B cell (primary cell): ENCODE measurements at regions not wholly inside any gene's neighbourhood (a gene's known extent, or its start where the extent isn't known, plus 50 kb on each side); places are given as distances from the start of the nearest gene placed in this dataset.

Experiments used
- ATAC-seq: fragments of 200-7000 bp; cut with Tn5 transposase; one replicate; pipeline ENCODE4 v1.10.0; 2021; ENCODE audit warnings: low read depth, mild to moderate bottlenecking, moderate number of reproducible peaks, moderate library complexity
- CTCF ChIA-PET: fragments of 350-600 bp; sonication (Branson Sonifier 250); formaldehyde crosslinking; loops from one replicate; lab custom pipeline; 2021; ENCODE audit warnings: antibody characterized with exemption, inconsistent platforms; lab: Charles Lee
- POLR2A ChIA-PET: fragments of 350-600 bp; sonication (Branson Sonifier 250); formaldehyde crosslinking; loops from one replicate; lab custom pipeline; 2021; ENCODE audit warnings: antibody characterized with exemption; lab: Charles Lee
- DNase-seq: peaks from one replicate; pipeline ENCODE4 v3.0.0; 2013
- H2AFZ ChIP-seq: 2 replicates; pipeline ENCODE4 v1.6.1; 2012; ENCODE audit warnings: mild to moderate bottlenecking, low read depth, low read length; ENCODE audit not compliant: insufficient read depth, poor library complexity, severe bottlenecking
- H3K27ac ChIP-seq, 2 donors: 1 replicate in 1 of 2; 2 replicates in 1 of 2; pipeline ENCODE4 v1.5.1; 2012 to 2013; ENCODE audit warnings: low read length in 2 of 2, mild to moderate bottlenecking in 2 of 2, moderate library complexity in 1 of 2
- H3K27me3 ChIP-seq, 4 experiments: fragments of 200-600 bp in 1 of 4; sonication (generic) in 1 of 4; replicated peaks in 1 of 4; 1 replicate in 2 of 4; 2 replicates in 2 of 4; pipeline versions ENCODE4 v1.6.1 to v1.7.0; 2013 to 2016; ENCODE audit warnings: low read length in 3 of 4, mild to moderate bottlenecking in 2 of 4, mixed read lengths in 1 of 4, moderate library complexity in 1 of 4; ENCODE audit not compliant: insufficient read depth in 4 of 4, control insufficient read depth in 3 of 4; ENCODE audit errors: control extremely low read depth in 1 of 4
- H3K36me3 ChIP-seq, 2 experiments: replicated peaks in 1 of 2; 1 replicate in 1 of 2; 2 replicates in 1 of 2; pipeline versions ENCODE4 v1.6.1 to v1.7.1; 2013; ENCODE audit warnings: low read length in 1 of 2; ENCODE audit not compliant: insufficient read depth in 2 of 2, control insufficient read depth in 1 of 2; ENCODE audit errors: control extremely low read depth in 1 of 2, extremely low read depth in 1 of 2
- H3K4me1 ChIP-seq, 2 donors: fragments of 200-600 bp in 1 of 2; sonication (generic) in 1 of 2; 1 replicate in 1 of 2; 2 replicates in 1 of 2; pipeline versions ENCODE4 v1.5.1 to v1.6.1; 2013 to 2017; ENCODE audit warnings: low read length in 2 of 2; ENCODE audit not compliant: control insufficient read depth in 2 of 2, insufficient read depth in 2 of 2
- H3K4me2 ChIP-seq: replicated peaks from 2 replicates; pipeline ENCODE3; 2012; ENCODE audit warnings: mild to moderate bottlenecking, low read depth, low read length; ENCODE audit not compliant: poor library complexity, severe bottlenecking
- H3K4me3 ChIP-seq, 5 experiments: fragments of 200-600 bp in 1 of 5; sonication (generic) in 1 of 5; 1 replicate in 3 of 5; 2 replicates in 2 of 5; pipeline versions ENCODE4 v1.5.1 to v1.7.0; 2011 to 2016; ENCODE audit warnings: low read length in 4 of 5, mild to moderate bottlenecking in 4 of 5, low read depth in 2 of 5, control low read depth in 1 of 5, moderate library complexity in 1 of 5; ENCODE audit not compliant: insufficient read depth in 1 of 5; ENCODE audit errors: control extremely low read depth in 1 of 5, extremely low read depth in 1 of 5
- H3K79me2 ChIP-seq: fragments of 200-600 bp; sonication (generic); one replicate; pipeline ENCODE4 v1.6.0; 2016; ENCODE audit warnings: low read length; ENCODE audit not compliant: control insufficient read depth, insufficient read depth
- H3K9ac ChIP-seq: fragments of 200-600 bp; sonication (generic); 2 replicates; pipeline ENCODE4 v1.6.1; 2017; ENCODE audit warnings: mild to moderate bottlenecking, low read length, moderate library complexity
- H3K9me3 ChIP-seq, 3 donors: one replicate each; pipeline versions ENCODE4 v1.6.1 to v1.7.1; 2013; ENCODE audit warnings: low read length in 2 of 3; ENCODE audit not compliant: control insufficient read depth in 2 of 3, insufficient read depth in 1 of 3; ENCODE audit errors: control extremely low read depth in 1 of 3
- H4K20me1 ChIP-seq: 2 replicates; pipeline ENCODE4 v1.6.0; 2012; ENCODE audit warnings: mild to moderate bottlenecking, low read length; ENCODE audit not compliant: insufficient read depth, control insufficient read depth, poor library complexity, severe bottlenecking
- H3K27ac Mint-ChIP-seq: one replicate; pipeline ENCODE4 v1.8.0; 2021; ENCODE audit warnings: mixed read lengths
- H3K27me3 Mint-ChIP-seq: one replicate; pipeline ENCODE4 v1.8.0; 2021; ENCODE audit warnings: mixed read lengths
- H3K4me1 Mint-ChIP-seq: one replicate; pipeline ENCODE4 v1.8.0; 2021; ENCODE audit warnings: mixed read lengths
- H3K4me3 Mint-ChIP-seq: one replicate; pipeline ENCODE4 v1.8.0; 2021; ENCODE audit warnings: mixed read lengths
- H3K9me3 Mint-ChIP-seq: one replicate; pipeline ENCODE4 v1.8.0; 2022; ENCODE audit warnings: mixed read lengths; ENCODE audit not compliant: insufficient read depth
- EZH2 ChIP-seq: IDR thresholded peaks from 2 replicates; pipeline ENCODE4 v1.6.1; 2012; ENCODE audit warnings: borderline replicate concordance, low read depth, mild to moderate bottlenecking, moderate library complexity, low read length; ENCODE audit not compliant: insufficient read depth, poor library complexity, severe bottlenecking
- WGBS: methylation state at CpG from one replicate; pipeline ENCODE4 v1.1.5; 2013; ENCODE audit warnings: missing lambda C conversion rate; ENCODE audit not compliant: insufficient coverage; 5-methylcytosine and 5-hydroxymethylcytosine counted together
- intact Hi-C: fragments of 100-400 bp; cut with micrococcal nuclease; formaldehyde crosslinking; loops from one replicate; pipeline ENCODE4 v1.10.0; 2022
- TF ChIP-seq, protein P1 (sequence below): fragments of 200-600 bp; IDR thresholded peaks from one replicate; pipeline ENCODE4 v1.8.0; 2022; ENCODE audit warnings: antibody characterized with exemption, mild to moderate bottlenecking

DNA sequence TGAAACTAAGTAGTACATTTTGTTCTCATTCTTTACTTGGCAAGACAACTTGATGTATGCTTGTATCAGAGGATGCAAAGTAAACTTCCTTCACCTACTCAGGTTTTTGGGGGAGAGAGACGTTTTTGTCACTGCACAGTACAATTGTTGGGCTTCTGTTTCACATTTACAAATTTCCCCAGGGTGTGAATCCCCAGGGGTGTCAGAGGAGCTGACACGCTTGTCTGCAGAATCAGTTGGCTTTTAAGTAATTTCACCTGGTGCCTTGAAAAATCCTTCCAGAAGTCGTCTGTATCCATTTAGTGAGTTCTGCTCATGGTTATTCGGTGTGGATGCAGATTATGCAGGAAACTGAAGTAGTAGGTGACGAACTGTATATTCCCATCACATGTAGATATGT, 1227.7 kb upstream of the CELF2 start:
- TF ChIP-seq, protein P1, sequence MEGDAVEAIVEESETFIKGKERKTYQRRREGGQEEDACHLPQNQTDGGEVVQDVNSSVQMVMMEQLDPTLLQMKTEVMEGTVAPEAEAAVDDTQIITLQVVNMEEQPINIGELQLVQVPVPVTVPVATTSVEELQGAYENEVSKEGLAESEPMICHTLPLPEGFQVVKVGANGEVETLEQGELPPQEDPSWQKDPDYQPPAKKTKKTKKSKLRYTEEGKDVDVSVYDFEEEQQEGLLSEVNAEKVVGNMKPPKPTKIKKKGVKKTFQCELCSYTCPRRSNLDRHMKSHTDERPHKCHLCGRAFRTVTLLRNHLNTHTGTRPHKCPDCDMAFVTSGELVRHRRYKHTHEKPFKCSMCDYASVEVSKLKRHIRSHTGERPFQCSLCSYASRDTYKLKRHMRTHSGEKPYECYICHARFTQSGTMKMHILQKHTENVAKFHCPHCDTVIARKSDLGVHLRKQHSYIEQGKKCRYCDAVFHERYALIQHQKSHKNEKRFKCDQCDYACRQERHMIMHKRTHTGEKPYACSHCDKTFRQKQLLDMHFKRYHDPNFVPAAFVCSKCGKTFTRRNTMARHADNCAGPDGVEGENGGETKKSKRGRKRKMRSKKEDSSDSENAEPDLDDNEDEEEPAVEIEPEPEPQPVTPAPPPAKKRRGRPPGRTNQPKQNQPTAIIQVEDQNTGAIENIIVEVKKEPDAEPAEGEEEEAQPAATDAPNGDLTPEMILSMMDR = no peak
- Histone ChIP-seq H2AFZ (no peak overlapping the region), H3K9ac (no peak overlapping the region), H3K27ac (no peak overlapping the region), H3K4me1 (no peaks in the 10 kb centered on the region), H3K4me3 (no peak overlapping the region), H3K27me3 (no peaks in the 10 kb centered on the region), H3K4me2 (no peak overlapping the region), H3K36me3 (no peaks in the 10 kb centered on the region), H3K79me2 (no peaks in the 10 kb centered on the region), H4K20me1 (no peaks in the 10 kb centered on the region), H3K9me3 (no peaks in the 10 kb centered on the region)
- ChIA-PET POLR2A (no interaction called here), CTCF (no interaction called here)
- H3K27me3 Mint-ChIP-seq = no peaks in the 10 kb centered on the region
- WGBS = 25% methylated on average over 2 of the region's 5 CpGs
- H3K4me1 Mint-ChIP-seq = no peaks in the 10 kb centered on the region
- H3K4me3 Mint-ChIP-seq = no peak overlapping the region
- DNase-seq (no peak), ATAC-seq (no peak)
- no peaks in the 10 kb centered on the region for H3K9me3 Mint-ChIP-seq
- intact Hi-C loops = no loop called here
- H3K27ac Mint-ChIP-seq = no peak overlapping the region

DNA sequence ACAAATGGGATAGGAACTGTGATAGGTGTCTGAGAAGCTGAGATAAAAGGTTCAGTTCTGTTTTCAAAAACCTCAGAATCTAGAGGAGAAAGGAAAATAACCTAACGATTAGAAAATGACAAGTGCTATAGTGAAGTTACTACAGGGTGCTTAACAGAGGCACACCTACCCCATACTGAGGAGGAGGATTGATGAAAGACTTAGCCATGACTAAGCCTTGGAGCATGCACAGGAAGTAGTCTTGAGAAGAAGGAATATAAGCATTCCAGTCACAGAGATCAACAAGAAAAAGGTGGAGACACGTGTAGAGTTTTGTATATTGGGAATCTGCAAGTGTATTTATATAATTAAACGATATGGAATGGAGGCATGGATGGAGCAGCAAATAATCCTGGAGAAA, 1225.5 kb upstream of the CELF2 start:
- no peak for ATAC-seq
- no peaks in the 10 kb centered on the region for H3K4me1 ChIP-seq
- 73% methylated on average over 2 of the region's 3 CpGs for WGBS
- no peak overlapping the region for H3K4me3 Mint-ChIP-seq
- H3K4me2 ChIP-seq = no peak overlapping the region
- H2AFZ ChIP-seq = no peak overlapping the region
- H3K9me3 ChIP-seq = no peaks in the 10 kb centered on the region
- H3K27ac ChIP-seq = no peak overlapping the region
- intact Hi-C loops = no loop called here
- DNase-seq = no peak
- no peaks in the 10 kb centered on the region for H3K9me3 Mint-ChIP-seq
- no peak overlapping the region for H3K4me3 ChIP-seq
- H3K79me2 ChIP-seq = no peaks in the 10 kb centered on the region
- no peaks in the 10 kb centered on the region for H3K36me3 ChIP-seq
- H3K27me3 ChIP-seq = no peaks in the 10 kb centered on the region
- H3K27ac Mint-ChIP-seq = no peak overlapping the region
- CTCF ChIA-PET = no interaction called here
- no peaks in the 10 kb centered on the region for H4K20me1 ChIP-seq
- H3K27me3 Mint-ChIP-seq = no peaks in the 10 kb centered on the region
- H3K9ac ChIP-seq = no peak overlapping the region
- no peak for TF ChIP-seq EZH2
- TF ChIP-seq, protein P1 = no peak
- POLR2A ChIA-PET = no interaction called here
- H3K4me1 Mint-ChIP-seq = no peaks in the 10 kb centered on the region
